ENCODE measurements at regions not wholly inside any gene's neighbourhood (a gene's known extent, or its start where the extent isn't known, plus 50 kb on each side); places are given as distances from the start of the nearest gene placed in this dataset.
A peak's percentile ranks its signal among the peaks of the same experiment; 100 is the strongest.

GRCh38 chr2:43159797-43160196, 66.6 kb downstream of the ZFP36L2 start:
- H3K4me1 Mint-ChIP-seq = peaks cover 73% of the 10 kb centered on the region
- POLR2A ChIA-PET = interaction anchor here (0.7 kb wide), 2 partner anchors 15 to 265 kb away, joined by 3 read pairs; no protein-coding TSS in a partner anchor
- no peak for DNase-seq

GRCh38 chr2:43158259-43158880, 68.0 kb downstream of the ZFP36L2 start:
- peak overlapping the region; percentile 97 for H3K27ac Mint-ChIP-seq
- H3K27me3 Mint-ChIP-seq = no peaks in the 10 kb centered on the region
- ChIA-PET CTCF (interaction anchor here (0.7 to 2.0 kb wide), 5 partner anchors 10 to 411 kb away, joined by 3 to 7 read pairs (median 3); no protein-coding TSS in a partner anchor), POLR2A (no interaction called here)
- no peaks in the 10 kb centered on the region for H3K9me3 Mint-ChIP-seq
- peaks cover 79% of the 10 kb centered on the region for H3K4me1 Mint-ChIP-seq
- peak; percentile 74 for DNase-seq
- peak overlapping the region; percentile 67 for H3K4me3 Mint-ChIP-seq
- peaks cover 2% of the 10 kb centered on the region for H3K36me3 Mint-ChIP-seq (ENCODE audit: low read depth)

More at GRCh38 chr2:43159797-43160196, 66.6 kb downstream of the ZFP36L2 start:
- Mint-ChIP-seq H3K9me3 (no peaks in the 10 kb centered on the region), H3K27ac (peak overlapping the region; percentile 97), H3K4me3 (peak overlapping the region; percentile 45), H3K36me3 (ENCODE audit: low read depth) (peaks cover 2% of the 10 kb centered on the region), H3K27me3 (no peaks in the 10 kb centered on the region)
- CTCF ChIA-PET = interaction anchor here (0.8 to 1.4 kb wide), 6 partner anchors 10 to 47 kb away, joined by 3 to 10 read pairs (median 3); no protein-coding TSS in a partner anchor

- H3K4me3 Mint-ChIP-seq = peak overlapping the region; percentile 67
- H3K27ac Mint-ChIP-seq = peak overlapping the region; percentile 97
- H3K27me3 Mint-ChIP-seq = no peaks in the 10 kb centered on the region
- H3K4me1 Mint-ChIP-seq = peaks cover 82% of the 10 kb centered on the region
- POLR2A ChIA-PET = interaction anchor here (0.6 kb wide), 1 partner anchor 10 kb away, joined by 4 read pairs; no protein-coding TSS in a partner anchor
- DNase-seq = no peak
- CTCF ChIA-PET = interaction anchor here (0.7 to 2.0 kb wide), 5 partner anchors 11 to 412 kb away, joined by 3 to 7 read pairs (median 3); no protein-coding TSS in a partner anchor
- peaks cover 2% of the 10 kb centered on the region for H3K36me3 Mint-ChIP-seq (ENCODE audit: low read depth)
- H3K9me3 Mint-ChIP-seq = no peaks in the 10 kb centered on the region
These were observed 68.7 kb downstream of the ZFP36L2 start for GRCh38 chr2:43157506-43158246.

GRCh38 chr2:43155851-43156411, 70.5 kb downstream of the ZFP36L2 start:
- Mint-ChIP-seq H3K27me3 (no peaks in the 10 kb centered on the region), H3K9me3 (no peaks in the 10 kb centered on the region)
- POLR2A ChIA-PET = no interaction called here

GRCh38 chr2:43154685-43155084, 71.7 kb downstream of the ZFP36L2 start:
- ChIA-PET CTCF (no interaction called here), POLR2A (no interaction called here)
- H3K4me1 Mint-ChIP-seq = peaks cover 83% of the 10 kb centered on the region
- no peaks in the 10 kb centered on the region for H3K27me3 Mint-ChIP-seq
- H3K4me3 Mint-ChIP-seq = no peak overlapping the region
- DNase-seq = no peak
- peaks cover 3% of the 10 kb centered on the region for H3K36me3 Mint-ChIP-seq (ENCODE audit: low read depth)
- no peak overlapping the region for H3K27ac Mint-ChIP-seq
- no peaks in the 10 kb centered on the region for H3K9me3 Mint-ChIP-seq

More at GRCh38 chr2:43155851-43156411, 70.5 kb downstream of the ZFP36L2 start:
- no peak for DNase-seq
- Mint-ChIP-seq H3K4me1 (peaks cover 83% of the 10 kb centered on the region), H3K4me3 (no peak overlapping the region), H3K36me3 (ENCODE audit: low read depth) (peaks cover 2% of the 10 kb centered on the region), H3K27ac (peak overlapping the region; percentile 58)
- CTCF ChIA-PET = interaction anchor here (0.8 to 1.5 kb wide), 4 partner anchors 13 to 29 kb away, joined by 3 to 4 read pairs (median 3); no protein-coding TSS in a partner anchor

- POLR2A ChIA-PET = no interaction called here
- CTCF ChIA-PET = interaction anchor here (1.1 to 5.1 kb wide), 3 partner anchors 9 to 19 kb away, joined by 3 to 22 read pairs (median 8); no protein-coding TSS in a partner anchor
- Mint-ChIP-seq H3K4me1 (peaks cover 83% of the 10 kb centered on the region), H3K36me3 (ENCODE audit: low read depth) (peaks cover 5% of the 10 kb centered on the region), H3K27ac (no peak overlapping the region), H3K27me3 (no peaks in the 10 kb centered on the region), H3K4me3 (no peak overlapping the region), H3K9me3 (no peaks in the 10 kb centered on the region)
- no peak for DNase-seq
These were observed 73.4 kb downstream of the ZFP36L2 start for GRCh38 chr2:43152741-43153647.

GRCh38 chr2:43152186-43152585, 74.2 kb downstream of the ZFP36L2 start:
- Mint-ChIP-seq H3K4me1 (peaks cover 82% of the 10 kb centered on the region), H3K4me3 (no peak overlapping the region), H3K9me3 (no peaks in the 10 kb centered on the region), H3K36me3 (ENCODE audit: low read depth) (peaks cover 5% of the 10 kb centered on the region), H3K27ac (peak overlapping the region; percentile 1), H3K27me3 (no peaks in the 10 kb centered on the region)
- CTCF ChIA-PET = interaction anchor here (0.6 to 5.1 kb wide), 8 partner anchors 9 to 1942 kb away, joined by 3 to 22 read pairs (median 4); no protein-coding TSS in a partner anchor
- POLR2A ChIA-PET = no interaction called here
- DNase-seq = no peak

GRCh38 chr2:43149482-43150107, 76.8 kb downstream of the ZFP36L2 start:
- H3K27ac Mint-ChIP-seq = peak overlapping the region; percentile 82
- peak overlapping the region; percentile 17 for H3K4me3 Mint-ChIP-seq
- no peak for DNase-seq
- ChIA-PET CTCF (interaction anchor here (0.9 to 5.1 kb wide), 7 partner anchors 10 to 60 kb away, joined by 3 to 22 read pairs (median 4); no protein-coding TSS in a partner anchor), POLR2A (no interaction called here)
- H3K27me3 Mint-ChIP-seq = no peaks in the 10 kb centered on the region
- H3K4me1 Mint-ChIP-seq = peaks cover 74% of the 10 kb centered on the region
- H3K36me3 Mint-ChIP-seq (ENCODE audit: low read depth) = peaks cover 3% of the 10 kb centered on the region
- no peaks in the 10 kb centered on the region for H3K9me3 Mint-ChIP-seq

GRCh38 chr2:43146083-43146482, 80.3 kb downstream of the ZFP36L2 start:
- Mint-ChIP-seq H3K27ac (no peak overlapping the region), H3K4me1 (peaks cover 74% of the 10 kb centered on the region), H3K9me3 (no peaks in the 10 kb centered on the region), H3K4me3 (no peak overlapping the region), H3K36me3 (ENCODE audit: low read depth) (peaks cover 6% of the 10 kb centered on the region), H3K27me3 (no peaks in the 10 kb centered on the region)
- ChIA-PET POLR2A (no interaction called here), CTCF (interaction anchor here (0.9 kb wide), 1 partner anchor 14 kb away, joined by 3 read pairs; no protein-coding TSS in a partner anchor)
- DNase-seq = no peak

- Mint-ChIP-seq H3K36me3 (ENCODE audit: low read depth) (peaks cover 11% of the 10 kb centered on the region), H3K27me3 (no peaks in the 10 kb centered on the region), H3K4me1 (peaks cover 72% of the 10 kb centered on the region), H3K9me3 (no peaks in the 10 kb centered on the region), H3K27ac (peak overlapping the region; percentile 74), H3K4me3 (no peak overlapping the region)
- ChIA-PET POLR2A (no interaction called here), CTCF (interaction anchor here (1.0 to 24.4 kb wide), 3 partner anchors 8 to 73 kb away, joined by 3 to 525 read pairs (median 8); partner anchors contain the start of gene ZFP36L2)
- no peak for DNase-seq
These were observed 82.1 kb downstream of the ZFP36L2 start for GRCh38 chr2:43144263-43144662.

GRCh38 chr2:43143756-43144155, 82.7 kb downstream of the ZFP36L2 start:
- Mint-ChIP-seq H3K9me3 (no peaks in the 10 kb centered on the region), H3K27ac (peak overlapping the region; percentile 74), H3K36me3 (ENCODE audit: low read depth) (peaks cover 12% of the 10 kb centered on the region), H3K4me3 (no peak overlapping the region), H3K4me1 (peaks cover 69% of the 10 kb centered on the region), H3K27me3 (no peaks in the 10 kb centered on the region)
- no peak for DNase-seq
- CTCF ChIA-PET = interaction anchor here (0.9 to 24.4 kb wide), 7 partner anchors 8 to 73 kb away, joined by 3 to 525 read pairs (median 7); partner anchors contain the start of gene ZFP36L2
- POLR2A ChIA-PET = no interaction called here
